COLO829 (cell line): ENCODE measurements at regions not wholly inside any gene's neighbourhood (a gene's known extent, or its start where the extent isn't known, plus 50 kb on each side); places are given as distances from the start of the nearest gene placed in this dataset.
"Not testable (repeated sequence)": the region's sequence is repeated elsewhere in the genome, so short reads cannot be mapped to it uniquely, and the experiment has no call there.

Experiments
- DNase-seq: peaks from one replicate; pipeline ENCODE4 v3.0.0; 2012; ENCODE audit warnings: low spot score

GRCh38 chr5:125950012-125950615, 473.1 kb upstream of the GRAMD2B start:
- no peak for DNase-seq

- DNase-seq = no peak
Measured at GRCh38 chr5:125961150-125961549, 462.1 kb upstream of the GRAMD2B start.

GRCh38 chr5:125965577-125965976, 457.6 kb upstream of the GRAMD2B start:
- no peak for DNase-seq

- DNase-seq = no peak
Measured at GRCh38 chr5:125967576-125967975, 455.6 kb upstream of the GRAMD2B start.

- DNase-seq = no peak
Measured at GRCh38 chr5:125969011-125969813, 454.0 kb upstream of the GRAMD2B start.

GRCh38 chr5:125969814-125970171, 453.4 kb upstream of the GRAMD2B start:
- no peak for DNase-seq

- no peak for DNase-seq
Measured at GRCh38 chr5:125970631-125971307, 452.4 kb upstream of the GRAMD2B start.

GRCh38 chr5:125972706-125973105, 450.5 kb upstream of the GRAMD2B start:
- DNase-seq = no peak

GRCh38 chr5:125974679-125975078, 448.5 kb upstream of the GRAMD2B start:
- no peak for DNase-seq

- DNase-seq = no peak
Measured at GRCh38 chr5:125976421-125977000, 446.7 kb upstream of the GRAMD2B start.

- DNase-seq = no peak
Measured at GRCh38 chr5:125978015-125978414, 445.2 kb upstream of the GRAMD2B start.

- DNase-seq = no peak
Measured at GRCh38 chr5:125979636-125980035, 443.6 kb upstream of the GRAMD2B start.

GRCh38 chr5:125981016-125981415, 442.2 kb upstream of the GRAMD2B start:
- DNase-seq = no peak

- no peak for DNase-seq
Measured at GRCh38 chr5:125987677-125988255, 435.4 kb upstream of the GRAMD2B start.

- DNase-seq = no peak
Measured at GRCh38 chr5:125992050-125992449, 431.2 kb upstream of the GRAMD2B start.

GRCh38 chr5:125999271-126000030, 423.8 kb upstream of the GRAMD2B start:
- DNase-seq = not testable (repeated sequence)

- DNase-seq = no peak
Measured at GRCh38 chr5:126000507-126000906, 422.7 kb upstream of the GRAMD2B start.

- no peak for DNase-seq
Measured at GRCh38 chr5:126002222-126002897, 420.8 kb upstream of the GRAMD2B start.

- DNase-seq = no peak
Measured at GRCh38 chr5:126003309-126003708, 419.9 kb upstream of the GRAMD2B start.

GRCh38 chr5:126004636-126005035, 418.6 kb upstream of the GRAMD2B start:
- no peak for DNase-seq

- DNase-seq = no peak
Measured at GRCh38 chr5:126007841-126008240, 415.4 kb upstream of the GRAMD2B start.
